ENCODE measurements at regions not wholly inside any gene's neighbourhood (a gene's known extent, or its start where the extent isn't known, plus 50 kb on each side); places are given as distances from the start of the nearest gene placed in this dataset.

- no peak for TF ChIP-seq CTCF (IDR thresholded peaks at IDR 0.05)
- no peak for TF ChIP-seq ZFX (IDR thresholded peaks at IDR 0.05; ENCODE audit: borderline replicate concordance)
These were observed 184.6 kb downstream of the CYP26B1 start for GRCh38 chr2:71962911-71963694.
